ENCODE measurements at regions not wholly inside any gene's neighbourhood (a gene's known extent, or its start where the extent isn't known, plus 50 kb on each side); places are given as distances from the start of the nearest gene placed in this dataset.

- ATAC-seq (no peak), DNase-seq (no peak)
- intact Hi-C loops (cut with micrococcal nuclease) = no loop called here
Observed at GRCh38 chr13:102993348-102993747, 72.9 kb downstream of the SLC10A2 start.

- intact Hi-C loops (cut with micrococcal nuclease) = no loop called here
- ATAC-seq = no peak
- no peak for DNase-seq
Observed at GRCh38 chr13:102984210-102984609, 82.0 kb downstream of the SLC10A2 start.

DNA sequence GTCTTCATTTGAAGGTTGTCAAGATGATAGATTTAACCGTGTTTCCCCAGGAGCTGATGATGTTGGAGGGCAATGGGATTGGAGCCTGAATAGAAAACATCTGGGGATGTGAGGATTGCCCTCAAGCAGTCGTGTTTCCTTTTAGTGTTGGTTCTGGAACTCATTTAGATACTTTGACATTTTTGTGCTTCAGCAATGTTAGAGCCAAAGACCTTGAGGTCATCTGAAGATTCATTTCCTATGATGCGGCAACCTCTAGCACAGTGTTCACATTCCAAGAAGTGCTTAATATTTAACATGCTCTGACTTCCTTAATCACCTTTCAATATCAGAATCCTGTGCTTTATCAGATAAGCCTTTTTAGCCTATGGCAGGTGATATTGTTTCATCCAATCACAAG lies 82.7 kb downstream of the SLC10A2 start:
- intact Hi-C loops (cut with micrococcal nuclease) = no loop called here
- no peak for ATAC-seq
- no peak for DNase-seq

GRCh38 chr13:102980331-102980982 lies 85.8 kb downstream of the SLC10A2 start:
- ATAC-seq (no peak), DNase-seq (no peak)
- intact Hi-C loops (cut with micrococcal nuclease) = no loop called here

DNA sequence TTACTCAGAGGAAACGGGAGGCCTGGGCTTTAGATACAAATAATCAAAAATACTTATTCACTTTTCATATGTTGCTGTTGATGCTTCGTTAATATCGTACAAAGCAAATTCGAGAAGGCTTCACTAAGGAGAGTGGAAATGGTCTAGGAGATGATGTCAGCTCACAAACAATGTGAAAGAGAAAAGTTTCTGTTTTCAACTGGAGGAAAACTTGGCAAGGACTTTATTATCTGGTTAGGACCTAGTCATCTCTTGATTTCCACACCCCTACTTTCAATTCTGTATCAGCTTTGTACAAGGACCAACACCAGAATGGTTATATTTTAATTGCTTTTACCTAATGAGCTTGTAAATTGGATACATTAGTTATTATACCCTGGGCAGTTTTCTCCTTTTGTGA lies 88.0 kb downstream of the SLC10A2 start:
- intact Hi-C loops (cut with micrococcal nuclease) = no loop called here
- DNase-seq (no peak), ATAC-seq (peak; percentile 50)

GRCh38 chr13:102977471-102977870 lies 88.7 kb downstream of the SLC10A2 start:
- no peak for DNase-seq
- intact Hi-C loops (cut with micrococcal nuclease) = no loop called here
- no peak for ATAC-seq

- DNase-seq (no peak), ATAC-seq (no peak)
- intact Hi-C loops (cut with micrococcal nuclease) = no loop called here
Observed at GRCh38 chr13:102974317-102975087, 91.7 kb downstream of the SLC10A2 start.

GRCh38 chr13:102972191-102972590 lies 94.0 kb downstream of the SLC10A2 start:
- DNase-seq = no peak
- no peak for ATAC-seq
- intact Hi-C loops (cut with micrococcal nuclease) = no loop called here

- DNase-seq = no peak
- intact Hi-C loops (cut with micrococcal nuclease) = no loop called here
- ATAC-seq = no peak
Observed at GRCh38 chr13:102970542-102970941, 95.7 kb downstream of the SLC10A2 start.

- intact Hi-C loops (cut with micrococcal nuclease) = no loop called here
- ATAC-seq (no peak), DNase-seq (no peak)
Observed at GRCh38 chr13:102968572-102969228, 97.5 kb downstream of the SLC10A2 start.

DNA sequence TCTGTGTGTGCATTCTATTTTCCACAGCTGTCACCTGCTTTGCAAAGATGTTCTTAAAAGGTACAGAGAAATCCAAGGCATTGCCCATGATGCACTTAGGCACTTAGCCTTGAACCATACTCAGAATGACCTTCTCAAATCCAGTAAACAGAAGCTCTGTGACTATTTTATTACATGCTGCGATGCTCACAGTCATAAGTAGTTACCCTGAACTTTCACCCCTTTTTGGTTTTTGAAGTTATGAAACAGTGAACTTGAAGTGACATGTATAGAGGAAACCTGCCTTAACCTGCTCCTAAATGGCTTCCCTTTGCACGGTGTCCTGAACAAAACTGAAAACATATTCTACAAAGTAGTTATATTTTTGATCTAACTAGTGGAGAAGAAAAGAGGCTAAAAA lies 100.4 kb downstream of the SLC10A2 start:
- intact Hi-C loops (cut with micrococcal nuclease) = no loop called here
- no peak for DNase-seq
- no peak for ATAC-seq

- no peak for DNase-seq
- intact Hi-C loops (cut with micrococcal nuclease) = no loop called here
- ATAC-seq = no peak
Observed at GRCh38 chr13:102962430-102962829, 103.8 kb downstream of the SLC10A2 start.

DNA sequence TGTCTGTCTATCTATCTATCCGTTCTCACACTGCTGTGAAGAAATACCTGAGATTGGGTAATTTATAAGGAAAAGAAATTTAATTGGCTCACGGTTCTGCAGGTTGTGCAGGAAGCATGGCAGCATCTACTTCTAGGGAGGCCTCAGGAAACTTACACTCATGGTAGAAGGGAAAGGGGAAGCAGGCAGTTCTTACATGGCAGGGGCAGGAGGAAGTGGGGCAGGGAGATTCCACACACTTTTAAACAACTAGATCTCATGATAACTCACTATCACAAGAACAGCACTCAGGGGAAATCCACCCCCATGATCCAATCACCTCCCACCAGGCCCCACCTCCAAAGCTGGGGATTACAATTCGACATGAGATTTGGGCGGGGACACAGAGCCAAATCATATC lies 105.3 kb downstream of the SLC10A2 start:
- intact Hi-C loops (cut with micrococcal nuclease) = no loop called here
- ATAC-seq = no peak
- DNase-seq = no peak

GRCh38 chr13:102956449-102956848 lies 109.8 kb downstream of the SLC10A2 start:
- no peak for ATAC-seq
- DNase-seq = no peak
- intact Hi-C loops (cut with micrococcal nuclease) = no loop called here

- intact Hi-C loops (cut with micrococcal nuclease) = no loop called here
- ATAC-seq = no peak
Observed at GRCh38 chr13:102954350-102954749, 108.5 kb downstream of the ERCC5 start.

DNA sequence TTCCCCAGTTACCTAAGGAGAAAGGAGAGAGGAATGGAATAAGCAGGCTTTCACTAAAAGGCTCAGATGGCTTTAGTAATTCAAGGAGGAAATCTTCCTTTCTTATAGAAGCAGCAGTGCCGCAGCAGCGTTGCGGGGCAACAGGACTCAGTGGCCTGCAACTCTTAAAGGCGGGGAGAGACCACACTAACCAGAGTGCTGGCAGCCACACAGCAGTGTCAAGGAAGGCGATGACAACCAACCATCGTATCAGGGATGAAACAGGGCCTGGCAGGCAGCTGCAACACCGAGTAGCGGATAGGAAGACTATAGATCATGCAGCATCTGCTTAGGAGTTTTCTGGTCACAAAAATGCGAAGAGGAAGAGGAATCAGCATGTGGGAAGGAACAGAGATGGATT lies 106.0 kb downstream of the ERCC5 start:
- ATAC-seq (peak; percentile 38), DNase-seq (peak; percentile 27)
- intact Hi-C loops (cut with micrococcal nuclease) = no loop called here

More at GRCh38 chr13:102954350-102954749, 108.5 kb downstream of the ERCC5 start:
- DNase-seq = no peak

GRCh38 chr13:102947745-102948405 lies 102.0 kb downstream of the ERCC5 start:
- ATAC-seq (peak; percentile 60), DNase-seq (no peak)
- intact Hi-C loops (cut with micrococcal nuclease) = no loop called here

- DNase-seq (no peak), ATAC-seq (no peak)
- intact Hi-C loops (cut with micrococcal nuclease) = no loop called here
Observed at GRCh38 chr13:102945886-102946285, 100.1 kb downstream of the ERCC5 start.

DNA sequence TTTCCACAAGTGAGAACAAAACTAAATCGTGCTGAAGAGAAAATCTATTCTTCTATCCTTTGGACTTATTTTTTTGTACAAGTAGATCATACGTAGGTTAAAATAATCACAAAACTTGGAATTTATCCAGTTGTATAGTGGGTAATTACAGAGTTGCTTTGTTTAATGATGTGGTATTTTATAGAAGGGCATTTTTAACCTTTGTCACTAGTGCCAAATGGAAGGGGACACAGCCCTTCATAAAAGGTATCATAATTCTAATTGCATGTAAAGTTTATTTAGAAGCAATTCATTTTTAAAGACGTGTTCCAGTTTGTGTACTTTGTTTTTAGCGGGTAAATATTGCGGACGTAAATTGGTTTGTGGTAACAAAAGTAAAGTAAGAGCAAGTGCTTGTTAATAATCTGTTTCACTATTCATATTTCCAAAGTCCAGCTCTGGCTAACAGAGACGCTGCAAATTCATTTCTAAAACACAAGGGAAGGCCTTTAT lies 99.5 kb downstream of the ERCC5 start:
- ATAC-seq = no peak
- no peak for DNase-seq
- intact Hi-C loops (cut with micrococcal nuclease) = no loop called here

DNA sequence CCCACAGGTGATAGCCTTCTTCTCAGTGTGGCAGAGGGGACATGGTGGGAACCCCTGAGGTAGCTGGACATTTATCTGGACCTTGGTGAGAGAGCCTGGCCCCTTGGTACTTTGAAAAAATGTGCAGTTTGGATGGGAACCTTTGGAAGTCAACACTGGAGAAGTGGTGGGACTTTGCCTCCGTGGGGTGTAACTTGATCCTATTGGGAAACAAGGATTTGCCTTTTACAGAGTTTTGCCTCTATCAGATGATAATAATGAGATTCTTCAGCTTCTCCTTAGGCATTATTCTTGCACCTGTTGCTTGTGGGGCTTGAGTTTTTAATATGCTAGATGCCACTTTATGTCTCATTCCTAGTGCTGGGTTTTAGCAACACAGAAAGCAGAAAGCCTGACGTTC lies 99.0 kb downstream of the ERCC5 start:
- ATAC-seq = no peak
- intact Hi-C loops (cut with micrococcal nuclease) = no loop called here

More for the DNA sequence above, 99.0 kb downstream of the ERCC5 start:
- DNase-seq = no peak

Measured in left ventricle myocardium superior (tissue), 1 donor.